ENCODE measurements at regions not wholly inside any gene's neighbourhood (a gene's known extent, or its start where the extent isn't known, plus 50 kb on each side); places are given as distances from the start of the nearest gene placed in this dataset.

GRCh38 chr12:107322063-107322462 is 228.7 kb upstream of the CRY1 start:
- DNase-seq = no peak

- no peak for DNase-seq
Observed at GRCh38 chr12:107325075-107325608, 231.8 kb upstream of the CRY1 start.

DNA sequence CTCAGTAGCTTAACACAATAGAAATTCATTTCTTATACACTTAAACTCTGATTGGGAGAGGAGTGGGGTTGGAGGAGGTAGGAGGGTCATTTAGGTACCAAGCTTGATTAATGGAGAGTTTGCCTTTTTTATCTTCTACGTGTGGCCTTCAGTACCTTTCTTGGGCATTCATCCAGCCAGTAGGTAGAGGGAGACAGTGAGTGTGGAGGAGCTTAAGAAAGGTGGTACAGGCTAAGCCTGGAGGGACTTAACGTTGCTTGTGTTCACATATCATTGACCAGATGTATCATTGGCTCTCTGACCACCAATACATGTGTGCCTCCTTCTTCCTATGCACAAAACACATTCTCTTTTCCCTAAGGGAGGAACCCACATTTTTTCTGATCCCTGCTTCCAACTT is 232.9 kb upstream of the CRY1 start:
- DNase-seq = no peak

DNA sequence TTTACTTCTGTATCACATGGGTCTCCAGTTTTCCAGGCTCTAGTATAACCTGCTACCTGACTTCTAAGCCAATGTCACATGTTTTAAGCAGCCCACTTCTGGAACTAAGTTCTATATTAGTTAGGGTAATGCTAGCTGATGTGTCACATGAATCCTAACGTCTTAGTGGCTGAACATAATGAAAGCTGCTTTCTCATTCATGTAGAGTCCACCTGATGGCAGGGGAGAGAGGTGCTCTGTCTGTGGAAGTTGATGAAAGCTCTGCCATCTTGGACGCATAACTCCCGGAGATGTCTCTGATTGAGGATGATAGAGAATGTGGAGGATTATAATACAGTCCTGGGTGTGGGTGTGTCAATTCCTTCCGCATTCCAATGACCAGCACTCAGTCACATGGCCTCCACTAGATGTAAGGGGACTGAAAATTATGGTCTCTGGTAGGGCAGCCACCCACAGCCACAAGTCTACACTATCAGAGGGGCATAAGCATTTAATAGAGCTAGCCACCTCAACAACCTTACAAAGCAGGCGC is 234.4 kb upstream of the CRY1 start:
- DNase-seq = no peak

DNA sequence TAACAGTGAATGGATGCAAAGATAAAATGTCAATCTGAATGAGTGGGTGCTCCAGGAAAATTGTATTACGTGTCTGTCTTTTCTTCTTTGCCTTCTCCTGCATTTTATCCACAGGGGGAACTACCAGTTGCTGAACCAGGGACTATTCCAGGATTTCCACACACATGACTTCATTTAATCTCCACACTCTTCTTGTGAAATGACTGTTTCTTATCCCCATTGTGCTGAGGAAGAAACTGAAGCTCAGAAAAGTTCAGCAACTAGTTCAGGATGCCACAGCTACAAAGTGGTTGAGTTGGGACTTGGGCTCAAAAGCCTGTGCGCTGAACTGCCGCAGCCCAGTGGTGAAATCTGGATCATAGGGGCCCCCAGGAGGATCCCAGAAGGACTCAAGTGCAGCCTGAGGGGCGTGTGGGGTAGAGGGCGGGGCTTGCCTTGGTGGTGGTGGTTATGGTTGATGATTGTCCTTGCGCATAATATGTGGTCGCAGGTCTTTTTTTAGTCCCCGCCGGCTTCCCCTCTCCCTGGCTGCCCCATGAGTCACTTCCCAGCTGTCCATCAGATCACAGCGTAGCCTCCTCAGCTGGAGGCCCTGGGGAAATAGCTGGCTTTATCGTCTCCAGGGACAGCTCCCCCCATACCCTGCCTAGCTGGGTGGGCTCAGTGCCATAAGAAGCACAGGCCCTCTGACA is 235.2 kb upstream of the CRY1 start:
- DNase-seq = no peak

DNA sequence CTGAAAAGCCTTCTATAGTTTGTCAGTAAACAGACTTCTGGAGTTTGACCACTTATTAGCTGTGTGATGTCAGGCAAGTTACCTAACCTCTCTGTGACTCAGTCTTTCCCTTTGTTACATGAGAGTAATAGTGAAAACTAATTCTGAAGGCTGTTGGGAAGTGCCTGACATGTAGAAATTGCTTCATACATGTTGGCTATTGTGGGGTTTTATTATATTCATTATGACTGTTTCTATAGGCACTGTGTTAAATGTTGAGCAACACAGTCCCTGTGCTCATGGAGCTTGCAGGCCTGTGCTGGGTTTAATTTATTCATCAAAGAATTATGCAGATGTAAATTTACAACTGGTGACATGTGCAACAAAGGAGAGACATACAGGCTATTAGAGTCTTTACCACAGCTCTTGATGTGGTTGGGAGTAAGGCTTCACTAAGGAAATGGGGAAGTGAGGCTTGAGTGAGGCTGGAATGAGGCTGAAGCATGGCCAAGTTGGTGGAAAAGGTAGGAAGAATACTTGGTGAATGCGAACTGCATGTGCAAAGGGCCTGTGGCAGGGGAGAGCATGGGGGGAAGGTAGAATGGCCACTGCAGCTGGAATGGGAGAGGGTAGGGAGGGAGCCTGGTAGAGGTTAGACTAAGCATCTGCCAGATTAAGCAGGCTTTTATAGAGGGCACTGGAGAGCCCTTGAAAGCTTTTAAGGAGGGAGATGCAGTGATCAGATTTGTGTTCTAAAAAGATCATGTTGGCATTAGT is 236.4 kb upstream of the CRY1 start:
- no peak for DNase-seq

- no peak for DNase-seq
Observed at GRCh38 chr12:107330831-107331431, 237.6 kb upstream of the CRY1 start.

DNA sequence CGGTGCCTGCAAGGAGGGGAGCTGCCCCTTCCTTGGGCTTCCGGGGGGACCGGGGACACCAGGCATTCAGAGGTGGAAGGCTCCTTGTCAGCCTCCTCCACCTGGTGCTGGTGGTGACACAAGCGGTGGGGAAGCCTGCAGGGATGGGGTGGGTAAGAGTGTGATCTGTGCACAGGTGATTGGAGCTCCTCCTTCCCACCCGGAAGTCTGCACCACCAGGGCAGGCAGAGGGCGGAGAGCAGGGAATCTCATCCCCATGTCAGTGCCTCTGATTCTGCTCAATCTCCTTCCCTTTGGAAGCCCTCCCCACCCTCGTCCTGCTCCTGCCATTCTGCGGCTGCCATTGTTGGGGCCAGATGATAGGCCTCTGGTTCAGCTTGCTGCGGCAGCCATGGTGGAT is 238.1 kb upstream of the CRY1 start:
- DNase-seq = no peak

DNA sequence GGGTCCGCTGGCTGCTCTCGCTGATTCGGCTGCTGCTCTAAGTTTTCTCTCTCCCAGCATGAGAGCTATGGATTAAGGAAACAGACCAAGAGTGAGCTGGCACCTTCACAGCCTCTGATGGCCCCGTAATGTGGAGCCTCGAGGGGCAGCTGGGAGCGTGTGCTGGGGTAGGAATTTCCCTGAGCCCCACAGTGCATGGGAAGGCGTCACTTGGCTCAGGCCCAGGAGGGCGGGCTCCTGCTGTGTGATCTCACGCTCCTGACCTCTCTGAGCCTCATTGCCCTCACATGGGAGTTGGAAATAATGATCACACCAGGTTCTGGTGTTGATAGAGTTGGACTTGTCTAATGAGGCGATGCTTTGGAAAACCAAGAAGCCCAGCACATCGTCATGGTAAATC is 238.6 kb upstream of the CRY1 start:
- no peak for DNase-seq

GRCh38 chr12:107332743-107333142 is 239.4 kb upstream of the CRY1 start:
- DNase-seq = no peak

- no peak for DNase-seq
Observed at GRCh38 chr12:107335802-107336570, 242.6 kb upstream of the CRY1 start.

GRCh38 chr12:107336695-107337094 is 243.3 kb upstream of the CRY1 start:
- no peak for DNase-seq

GRCh38 chr12:107337346-107338095 is 244.2 kb upstream of the CRY1 start:
- DNase-seq = no peak

GRCh38 chr12:107339487-107339886 is 246.1 kb upstream of the CRY1 start:
- no peak for DNase-seq

- DNase-seq = no peak
Observed at GRCh38 chr12:107339932-107340331, 246.6 kb upstream of the CRY1 start.

DNA sequence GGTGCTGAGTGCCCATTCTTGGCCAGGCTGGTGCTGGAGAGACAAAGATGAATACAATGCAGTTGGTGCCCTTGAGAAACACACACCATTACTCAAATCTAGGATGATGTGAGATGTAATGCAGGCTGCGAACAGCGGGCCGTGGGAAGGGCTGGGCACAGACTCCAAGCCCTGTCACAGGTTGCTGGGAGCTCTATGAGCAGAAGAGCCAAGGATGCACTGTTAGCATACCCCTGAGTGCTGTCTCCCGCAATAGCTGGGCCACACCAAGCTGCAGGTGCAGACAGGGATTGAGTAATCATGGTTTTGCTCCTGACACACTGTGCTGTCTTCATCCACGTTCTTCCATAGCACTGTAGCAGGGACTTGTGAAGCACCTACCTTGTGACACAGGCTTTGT is 247.5 kb upstream of the CRY1 start:
- DNase-seq = no peak

DNA sequence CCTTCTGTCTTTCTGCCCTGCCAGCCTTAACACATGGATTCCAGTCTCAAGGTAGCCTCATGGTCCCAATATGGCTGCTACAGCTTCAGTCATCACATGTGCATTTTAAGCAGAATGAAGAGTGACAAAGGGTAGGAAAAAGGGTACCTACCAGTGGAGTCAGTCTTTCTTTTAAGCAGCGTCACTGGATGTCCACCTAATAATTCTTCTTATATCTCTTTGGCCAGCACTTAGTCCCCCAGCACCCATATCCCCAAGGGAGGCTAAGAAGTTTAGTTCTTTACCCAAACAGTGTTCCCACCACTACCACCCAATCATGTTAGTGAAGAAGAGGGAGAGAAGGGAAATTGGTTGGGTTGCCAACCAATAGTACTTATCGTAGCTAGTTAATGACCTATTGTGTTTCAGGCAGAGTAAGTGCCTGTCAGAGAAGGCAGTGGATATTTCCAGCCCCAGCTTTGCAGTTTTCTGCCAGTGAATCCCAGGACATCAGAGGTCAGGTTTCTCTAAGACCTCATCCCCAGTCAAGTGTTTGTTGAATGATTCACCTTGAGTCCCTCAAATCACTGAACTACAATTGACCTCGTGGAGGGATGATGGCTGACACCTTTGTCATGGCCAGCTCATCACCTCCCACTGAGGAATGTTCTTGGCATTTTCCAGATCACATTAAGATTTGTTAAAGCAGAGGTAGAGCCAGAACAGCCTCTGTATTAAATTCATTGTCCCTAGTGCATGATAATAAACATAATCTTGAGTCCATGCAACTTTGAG is 250.9 kb upstream of the CRY1 start:
- DNase-seq = no peak

DNA sequence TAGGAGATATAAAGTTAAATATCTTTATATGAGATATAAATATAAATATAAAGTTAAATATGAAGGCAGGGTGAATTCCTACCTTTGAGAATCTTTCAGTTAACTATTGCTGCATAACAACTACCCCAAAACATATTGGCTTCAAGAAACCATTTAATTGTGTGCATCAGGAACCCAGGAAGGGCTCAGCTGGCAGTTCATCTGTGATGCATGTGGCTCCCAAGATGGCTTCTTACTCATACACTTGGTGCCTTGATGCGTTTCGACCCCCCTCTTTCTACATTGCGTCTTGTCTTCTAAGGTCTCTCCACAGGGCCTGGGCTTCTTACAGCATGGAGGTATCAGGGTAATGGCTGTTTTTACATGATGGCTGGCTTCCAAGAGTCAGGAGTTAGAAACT is 253.9 kb upstream of the CRY1 start:
- DNase-seq = no peak

DNA sequence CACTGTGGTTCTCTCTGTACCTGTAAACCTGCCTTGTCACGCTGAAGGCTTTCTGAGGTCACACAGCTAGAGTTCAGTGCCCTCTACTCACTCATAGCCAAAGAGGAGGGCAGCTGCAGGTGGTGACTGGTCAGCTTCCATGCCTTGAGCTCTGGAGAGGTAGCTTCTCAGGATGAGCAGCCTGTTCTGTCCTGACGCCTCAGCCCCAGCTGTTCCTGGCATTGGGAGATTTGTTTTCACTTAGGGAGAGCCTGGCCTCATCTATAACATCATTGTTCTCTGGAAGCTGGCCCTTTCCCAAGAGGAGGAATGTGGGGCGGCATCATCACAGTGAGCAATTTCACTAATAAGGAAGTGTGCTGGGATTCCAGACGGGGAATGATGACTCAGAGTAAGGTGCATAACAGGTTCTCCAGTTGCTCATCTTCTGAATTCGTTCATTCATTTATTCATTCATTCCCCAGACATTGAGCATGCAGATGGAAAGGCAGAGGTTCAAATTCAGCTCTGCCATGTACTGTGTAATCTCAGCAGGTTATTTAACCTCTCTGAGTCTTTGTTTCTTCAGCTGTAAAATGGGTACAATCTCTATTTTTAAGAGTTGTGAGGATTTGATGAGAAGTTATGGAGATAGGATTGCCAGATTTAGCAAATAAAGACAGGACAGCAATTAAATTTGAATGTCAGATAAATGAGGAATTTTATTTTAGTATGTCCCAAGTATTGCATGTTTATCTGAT is 255.8 kb upstream of the CRY1 start:
- DNase-seq = no peak

GRCh38 chr12:107349839-107350238 is 256.5 kb upstream of the CRY1 start:
- no peak for DNase-seq

GRCh38 chr12:107351109-107351508 is 257.8 kb upstream of the CRY1 start:
- DNase-seq = no peak

Measured in NCI-H1436 treated with DMSO at 0.1 percent for 48 hours (cell line).